Aorta (tissue), 5 donors: ENCODE measurements at regions not wholly inside any gene's neighbourhood (a gene's known extent, or its start where the extent isn't known, plus 50 kb on each side); places are given as distances from the start of the nearest gene placed in this dataset.
A peak's percentile ranks its signal among the peaks of the same experiment; 100 is the strongest.

ENCODE experiments used
- ATAC-seq: fragments of 200-7000 bp; cut with Tn5 transposase; one replicate; pipeline ENCODE4 v1.9.1; 2022; ENCODE audit warnings: moderate library complexity; ENCODE audit not compliant: low FRiP score
- DNase-seq, 2 donors: peaks; one replicate each; pipeline ENCODE4 v3.0.0-alpha.2; 2020
- H3K27ac ChIP-seq, 2 donors: one replicate each; pipeline ENCODE4 v1.5.1; 2013; ENCODE audit warnings: low read length in 2 of 2, mild to moderate bottlenecking in 2 of 2, moderate library complexity in 2 of 2, control low read depth in 1 of 2, inconsistent platforms in 1 of 2, low read depth in 1 of 2
- H3K27me3 ChIP-seq, 2 donors: one replicate each; pipeline ENCODE4 v1.6.1; 2013; ENCODE audit warnings: control low read depth in 1 of 2, low read length in 1 of 2, mild to moderate bottlenecking in 1 of 2, moderate library complexity in 1 of 2; ENCODE audit not compliant: insufficient read depth in 2 of 2, control insufficient read depth in 1 of 2
- H3K36me3 ChIP-seq, 2 donors: one replicate each; pipeline ENCODE4 v1.6.1; 2013; ENCODE audit warnings: control low read depth in 1 of 2, low read length in 1 of 2, mild to moderate bottlenecking in 1 of 2; ENCODE audit not compliant: insufficient read depth in 2 of 2, control insufficient read depth in 1 of 2
- H3K4me1 ChIP-seq, 2 donors: one replicate each; pipeline ENCODE4 v1.6.1; 2013; ENCODE audit warnings: low read length in 2 of 2, control low read depth in 1 of 2, mild to moderate bottlenecking in 1 of 2, moderate library complexity in 1 of 2; ENCODE audit not compliant: insufficient read depth in 2 of 2, control insufficient read depth in 1 of 2
- H3K4me3 ChIP-seq, 2 donors: one replicate each; pipeline ENCODE4 v1.5.1; 2013; ENCODE audit warnings: low read length in 2 of 2, control low read depth in 1 of 2, mild to moderate bottlenecking in 1 of 2
- H3K9me3 ChIP-seq: one replicate; pipeline ENCODE4 v1.6.1; 2013; ENCODE audit warnings: mild to moderate bottlenecking, low read length; ENCODE audit not compliant: control insufficient read depth
- WGBS, 2 donors: extraction: QIAGEN DNeasy Blood & Tissue Kit; methylation state at CpG; one replicate each; pipeline ENCODE4 v1.1.7; 2013; 5-methylcytosine and 5-hydroxymethylcytosine counted together
- intact Hi-C, 2 donors: fragments of 100-400 bp; cut with DNase I; formaldehyde crosslinking; loops; one replicate each; pipeline versions ENCODE4 v1.14.2 to v1.15.0; 2022
- donor health status: healthy with polysubstance abuse.
- donor health status: Bipolar disorder and iron deficiency.
- donor health status: DM: no; HTN: no; CAD: no.
- donor health status: DM: no; HTN: no; CAD: no.
- donor health status: DM: yes; HTN: yes; CAD: no.

GRCh38 chr13:76189882-76190519 is 553.9 kb downstream of the LMO7 start:
- Histone ChIP-seq H3K36me3 (no peaks in the 10 kb centered on the region), H3K4me1 (no peaks in the 10 kb centered on the region), H3K9me3 (no peaks in the 10 kb centered on the region), H3K27ac (no peak overlapping the region), H3K4me3 (no peak overlapping the region), H3K27me3 (no peaks in the 10 kb centered on the region)
- ATAC-seq: no peak
- DNase-seq: no peak
- intact Hi-C loops: no loop called here
- WGBS, 2 donors: 93% methylated on average over 48 of the region's 48 CpGs

- WGBS, 2 donors: 94 to 95% methylated on average over 5 of the region's 5 CpGs
- no peaks in the 10 kb centered on the region for H3K36me3 ChIP-seq
- H3K9me3 ChIP-seq: no peaks in the 10 kb centered on the region
- no peaks in the 10 kb centered on the region for H3K27me3 ChIP-seq
- no peaks in the 10 kb centered on the region for H3K4me1 ChIP-seq
- no peak overlapping the region for H3K4me3 ChIP-seq
- ATAC-seq (no peak), DNase-seq (no peak)
- H3K27ac ChIP-seq: no peak overlapping the region
- intact Hi-C loops: no loop called here
Measured at GRCh38 chr13:76175961-76176725, 540.0 kb downstream of the LMO7 start.

GRCh38 chr13:76168661-76169060 is 532.5 kb downstream of the LMO7 start:
- ATAC-seq: no peak
- no peak overlapping the region for H3K27ac ChIP-seq
- intact Hi-C loops: no loop called here
- H3K4me3 ChIP-seq: no peak overlapping the region
- no peaks in the 10 kb centered on the region for H3K9me3 ChIP-seq
- no peaks in the 10 kb centered on the region for H3K27me3 ChIP-seq
- 92% methylated on average over 3 of the region's 3 CpGs for WGBS, 2 donors
- no peaks in the 10 kb centered on the region for H3K4me1 ChIP-seq
- DNase-seq: no peak
- H3K36me3 ChIP-seq: no peaks in the 10 kb centered on the region

- Histone ChIP-seq H3K4me1 (peaks cover 3 to 8% of the 10 kb centered on the region in 2 donors), H3K4me3 (no peak overlapping the region), H3K9me3 (no peaks in the 10 kb centered on the region), H3K36me3 (no peaks in the 10 kb centered on the region), H3K27me3 (no peaks in the 10 kb centered on the region), H3K27ac (no peak overlapping the region)
- WGBS, 2 donors: 84% methylated on average over 3 of the region's 3 CpGs
- intact Hi-C loops: no loop called here
- no peak for DNase-seq
- no peak for ATAC-seq
Measured at GRCh38 chr13:76164290-76164689, 528.2 kb downstream of the LMO7 start.

GRCh38 chr13:76163761-76164160 is 527.6 kb downstream of the LMO7 start:
- no peaks in the 10 kb centered on the region for H3K27me3 ChIP-seq
- H3K4me1 ChIP-seq: peaks cover 3 to 8% of the 10 kb centered on the region in 2 donors
- WGBS, 2 donors: 57 to 68% methylated on average over 2 of the region's 2 CpGs
- no peak overlapping the region for H3K4me3 ChIP-seq
- no peaks in the 10 kb centered on the region for H3K9me3 ChIP-seq
- H3K27ac ChIP-seq: no peak overlapping the region
- DNase-seq (no peak), ATAC-seq (no peak)
- intact Hi-C loops: no loop called here
- no peaks in the 10 kb centered on the region for H3K36me3 ChIP-seq

- Histone ChIP-seq H3K4me1 (peaks cover 3 to 8% of the 10 kb centered on the region in 2 donors), H3K27ac (peak overlapping the region in 1 of 2 donors; percentile 35), H3K9me3 (no peaks in the 10 kb centered on the region), H3K4me3 (no peak overlapping the region), H3K36me3 (no peaks in the 10 kb centered on the region), H3K27me3 (no peaks in the 10 kb centered on the region)
- intact Hi-C loops: no loop called here
- DNase-seq (peak in 1 of 2 donors; percentile 59), ATAC-seq (peak; percentile 55)
- WGBS, 2 donors: 28 to 30% methylated on average over 2 of the region's 2 CpGs
Measured at GRCh38 chr13:76160961-76161925, 525.1 kb downstream of the LMO7 start.

GRCh38 chr13:76160506-76160905 is 524.4 kb downstream of the LMO7 start:
- H3K4me1 ChIP-seq: peaks cover 3 to 8% of the 10 kb centered on the region in 2 donors
- H3K4me3 ChIP-seq: no peak overlapping the region
- no peak for DNase-seq
- no peak overlapping the region for H3K27ac ChIP-seq
- H3K27me3 ChIP-seq: no peaks in the 10 kb centered on the region
- no peaks in the 10 kb centered on the region for H3K36me3 ChIP-seq
- no peaks in the 10 kb centered on the region for H3K9me3 ChIP-seq
- WGBS, 2 donors: 39 to 48% methylated on average over 4 of the region's 4 CpGs
- ATAC-seq: no peak
- intact Hi-C loops: no loop called here

- H3K4me1 ChIP-seq: peaks cover under 1 to 2% of the 10 kb centered on the region in 2 donors
- ATAC-seq (no peak), DNase-seq (no peak)
- intact Hi-C loops: no loop called here
- no peak overlapping the region for H3K27ac ChIP-seq
- no peaks in the 10 kb centered on the region for H3K36me3 ChIP-seq
- no peak overlapping the region for H3K4me3 ChIP-seq
- no peaks in the 10 kb centered on the region for H3K27me3 ChIP-seq
- no peaks in the 10 kb centered on the region for H3K9me3 ChIP-seq
Measured at GRCh38 chr13:76157926-76158325, 521.8 kb downstream of the LMO7 start.
